A673 (cell line): ENCODE measurements at regions not wholly inside any gene's neighbourhood (a gene's known extent, or its start where the extent isn't known, plus 50 kb on each side); places are given as distances from the start of the nearest gene placed in this dataset.

ENCODE experiments used
- BruUV-seq: library from RNA; stranded (reverse); fragments of 400-500 nt; replicated peaks from 2 replicates; lab custom pipeline; 2021; lab: Mats Ljungman, UMichigan
- CTCF ChIA-PET: fragments of 300-600 bp; sonication (Branson Sonifier 250); formaldehyde crosslinking; loops from one replicate; lab custom pipeline; 2022; ENCODE audit warnings: antibody characterized with exemption; lab: Charles Lee
- POLR2A ChIA-PET: fragments of 300-600 bp; sonication (Branson Sonifier 250); formaldehyde crosslinking; loops from one replicate; lab custom pipeline; 2022; ENCODE audit warnings: antibody characterized with exemption; ENCODE audit not compliant: low non-redundant PET; lab: Charles Lee
- DNase-seq: peaks from one replicate; pipeline ENCODE4 v3.0.0-alpha.2; 2015; ENCODE audit warnings: low spot score
- H3K27ac ChIP-seq: fragments of 200-600 bp; sonication (generic); 2 replicates; pipeline ENCODE4 v1.5.1; 2016; ENCODE audit warnings: mixed run types, low read depth, mild to moderate bottlenecking, mixed read lengths, antibody characterized with exemption, low read length; ENCODE audit not compliant: poor library complexity, severe bottlenecking
- H3K27me3 ChIP-seq: fragments of 200-600 bp; sonication (generic); replicated peaks from 2 replicates; pipeline ENCODE4 v1.6.1; 2017; ENCODE audit warnings: mixed run types, low read depth, mild to moderate bottlenecking, mixed read lengths, antibody characterized with exemption, low read length; ENCODE audit not compliant: insufficient read depth, poor library complexity
- H3K36me3 ChIP-seq: fragments of 200-600 bp; sonication (generic); 2 replicates; pipeline ENCODE4 v1.6.1; 2016; ENCODE audit warnings: mixed run types, mild to moderate bottlenecking, mixed read lengths, antibody characterized with exemption, low read length; ENCODE audit not compliant: insufficient read depth, poor library complexity, severe bottlenecking
- H3K4me1 ChIP-seq: fragments of 200-600 bp; sonication (generic); 2 replicates; pipeline ENCODE4 v1.6.1; 2017; ENCODE audit warnings: mixed run types, mild to moderate bottlenecking, mixed read lengths, antibody characterized with exemption, low read length; ENCODE audit not compliant: insufficient read depth, poor library complexity, severe bottlenecking
- H3K4me3 ChIP-seq: fragments of 200-600 bp; sonication (generic); 2 replicates; pipeline ENCODE4 v1.5.1; 2016; ENCODE audit warnings: low read depth, mixed run types, mild to moderate bottlenecking, mixed read lengths, low read length; ENCODE audit not compliant: poor library complexity, severe bottlenecking
- H3K9me3 ChIP-seq: fragments of 200-600 bp; sonication (generic); 2 replicates; pipeline ENCODE4 v1.6.1; 2016; ENCODE audit warnings: mixed run types, low read depth, mild to moderate bottlenecking, mixed read lengths, antibody characterized with exemption, low read length; ENCODE audit not compliant: poor library complexity, severe bottlenecking
- CTCF ChIP-seq: fragments of 300-800, 200-600 bp; sonication (generic); conservative IDR thresholded peaks from 2 replicates; pipeline ENCODE4 v1.5.1; 2017; ENCODE audit warnings: low read depth, mild to moderate bottlenecking, antibody characterized with exemption, low read length, moderate library complexity, mixed read lengths
- EZH2 ChIP-seq: fragments of 200-600 bp; sonication (generic); IDR thresholded peaks from 2 replicates; pipeline ENCODE4 v1.6.1; 2017; ENCODE audit warnings: borderline replicate concordance, low read depth, mild to moderate bottlenecking, mixed read lengths, antibody characterized with exemption, low read length; ENCODE audit not compliant: poor library complexity, severe bottlenecking
- intact Hi-C: fragments of 100-400 bp; cut with micrococcal nuclease; formaldehyde crosslinking; loops from one replicate; pipeline ENCODE4 v1.10.0; 2022; ENCODE audit not compliant: unreplicated experiment

- intact Hi-C loops = no loop called here
- BruUV-seq = no TSS peak
- Histone ChIP-seq H3K27me3 (peaks cover 5% of the 10 kb centered on the region), H3K27ac (no peak overlapping the region), H3K4me1 (no peaks in the 10 kb centered on the region), H3K4me3 (no peak overlapping the region), H3K36me3 (no peaks in the 10 kb centered on the region), H3K9me3 (no peaks in the 10 kb centered on the region)
- ChIA-PET POLR2A (no interaction called here), CTCF (no interaction called here)
- DNase-seq = no peak
- no peak for TF ChIP-seq CTCF
- no peak for TF ChIP-seq EZH2
These were observed 96.2 kb downstream of the TLR4 start for GRCh38 chr9:117800389-117800788.

GRCh38 chr9:117809751-117810150 lies 105.5 kb downstream of the TLR4 start:
- H3K4me3 ChIP-seq = no peak overlapping the region
- H3K27me3 ChIP-seq = peaks cover 16% of the 10 kb centered on the region
- BruUV-seq = no TSS peak
- no peak for DNase-seq
- H3K36me3 ChIP-seq = no peaks in the 10 kb centered on the region
- no peak for TF ChIP-seq EZH2
- no peak for TF ChIP-seq CTCF
- no peaks in the 10 kb centered on the region for H3K9me3 ChIP-seq
- H3K4me1 ChIP-seq = no peaks in the 10 kb centered on the region
- intact Hi-C loops = no loop called here
- CTCF ChIA-PET = no interaction called here
- POLR2A ChIA-PET = no interaction called here
- H3K27ac ChIP-seq = no peak overlapping the region

GRCh38 chr9:117815315-117815714 lies 111.1 kb downstream of the TLR4 start:
- DNase-seq = no peak
- H3K27ac ChIP-seq = no peak overlapping the region
- peaks cover 9% of the 10 kb centered on the region for H3K27me3 ChIP-seq
- CTCF ChIA-PET = no interaction called here
- no peak for TF ChIP-seq EZH2
- TF ChIP-seq CTCF = no peak
- H3K9me3 ChIP-seq = no peaks in the 10 kb centered on the region
- no peak overlapping the region for H3K4me3 ChIP-seq
- intact Hi-C loops = no loop called here
- no TSS peak for BruUV-seq
- H3K36me3 ChIP-seq = no peaks in the 10 kb centered on the region
- no peaks in the 10 kb centered on the region for H3K4me1 ChIP-seq
- POLR2A ChIA-PET = no interaction called here
